Ishikawa (cell line): ENCODE measurements at regions not wholly inside any gene's neighbourhood (a gene's known extent, or its start where the extent isn't known, plus 50 kb on each side); places are given as distances from the start of the nearest gene placed in this dataset.

Experiments used
- CEBPB ChIP-seq: IDR thresholded peaks from 2 replicates; pipeline ENCODE4 v1.6.1; 2012
- CREB1 ChIP-seq: IDR thresholded peaks from 2 replicates; pipeline ENCODE4 v1.6.1; 2012; ENCODE audit warnings: low read depth
- EGR1 ChIP-seq: IDR thresholded peaks from 2 replicates; pipeline ENCODE4 v1.6.1; 2012
- EP300 ChIP-seq: IDR thresholded peaks from 2 replicates; pipeline ENCODE4 v1.6.1; 2012; ENCODE audit warnings: borderline replicate concordance
- FOXM1 ChIP-seq: IDR thresholded peaks from 2 replicates; pipeline ENCODE4 v1.6.1; 2012; ENCODE audit warnings: low read depth, borderline replicate concordance
- NFIC ChIP-seq: IDR thresholded peaks from 2 replicates; pipeline ENCODE4 v1.6.1; 2012
- RAD21 ChIP-seq: IDR thresholded peaks from 2 replicates; pipeline ENCODE4 v1.6.1; 2012; ENCODE audit warnings: low read depth
- TAF1 ChIP-seq: IDR thresholded peaks from 2 replicates; pipeline ENCODE4 v1.6.1; 2012; ENCODE audit warnings: low read depth, mild to moderate bottlenecking
- TCF12 ChIP-seq: IDR thresholded peaks from 2 replicates; pipeline ENCODE4 v1.6.1; 2012; ENCODE audit warnings: low read depth
- TEAD4 ChIP-seq: IDR thresholded peaks from 2 replicates; pipeline ENCODE4 v1.6.1; 2012
- YY1 ChIP-seq: IDR thresholded peaks from 2 replicates; pipeline ENCODE4 v1.6.1; 2012; ENCODE audit warnings: low read depth
- ZBTB7A ChIP-seq: IDR thresholded peaks from 2 replicates; pipeline ENCODE4 v1.6.1; 2012; ENCODE audit warnings: low read depth
- TF ChIP-seq, protein P1 (sequence below): IDR thresholded peaks from 2 replicates; pipeline ENCODE4 v1.6.1; 2012
- TF ChIP-seq, protein P2 (sequence below): IDR thresholded peaks from 2 replicates; pipeline ENCODE4 v1.6.1; 2012; ENCODE audit warnings: low read depth, mild to moderate bottlenecking
- TF ChIP-seq, protein P3 (sequence below): IDR thresholded peaks from 2 replicates; pipeline ENCODE4 v1.6.1; 2012

DNA sequence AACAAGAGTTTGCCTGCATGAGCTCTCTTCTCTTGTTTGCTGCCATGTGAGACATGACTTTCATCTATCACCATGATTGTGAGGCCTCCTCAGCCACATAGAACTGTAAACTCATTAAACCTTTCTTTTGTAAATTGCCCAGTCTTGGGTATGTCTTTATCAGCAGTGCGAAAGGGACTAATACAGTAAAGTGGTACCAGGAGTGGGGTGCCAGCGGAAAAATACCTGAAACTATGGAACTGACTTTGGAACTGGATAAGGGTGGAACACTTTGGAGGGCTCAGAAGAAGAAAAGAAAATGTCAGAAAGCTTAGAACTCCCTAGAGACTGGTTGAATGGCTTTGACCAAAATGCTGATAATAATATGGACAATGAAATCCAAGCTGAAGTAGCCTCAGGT is 260.9 kb downstream of the DSC3 start:
- TF ChIP-seq FOXM1 = no peak
- TF ChIP-seq TCF12 = no peak
- no peak for TF ChIP-seq NFIC
- TF ChIP-seq, protein P1, sequence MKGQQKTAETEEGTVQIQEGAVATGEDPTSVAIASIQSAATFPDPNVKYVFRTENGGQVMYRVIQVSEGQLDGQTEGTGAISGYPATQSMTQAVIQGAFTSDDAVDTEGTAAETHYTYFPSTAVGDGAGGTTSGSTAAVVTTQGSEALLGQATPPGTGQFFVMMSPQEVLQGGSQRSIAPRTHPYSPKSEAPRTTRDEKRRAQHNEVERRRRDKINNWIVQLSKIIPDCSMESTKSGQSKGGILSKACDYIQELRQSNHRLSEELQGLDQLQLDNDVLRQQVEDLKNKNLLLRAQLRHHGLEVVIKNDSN = no peak
- no peak for TF ChIP-seq EP300
- TF ChIP-seq TAF1 = no peak
- no peak for TF ChIP-seq YY1

DNA sequence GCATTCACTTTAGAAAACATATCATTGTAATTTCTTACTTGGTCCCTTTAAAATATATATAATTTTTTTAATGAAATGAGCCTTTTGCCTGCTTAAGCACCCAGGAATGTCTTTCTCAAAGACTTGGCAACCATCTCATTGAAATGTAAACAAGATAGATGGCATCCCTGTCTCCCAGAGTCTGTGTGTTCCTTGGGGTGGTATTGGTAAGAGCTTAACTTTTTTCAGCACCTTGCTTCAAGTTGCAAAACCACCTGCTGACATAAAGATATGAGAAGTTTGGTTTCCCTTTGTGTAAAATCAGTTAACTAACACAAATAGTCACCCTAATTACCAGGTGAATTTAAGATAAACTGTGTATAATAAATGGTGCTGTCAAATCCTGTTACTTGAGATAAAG is 266.9 kb downstream of the DSC3 start:
- no peak for TF ChIP-seq EGR1
- TF ChIP-seq EP300 = no peak
- no peak for TF ChIP-seq CEBPB
- TF ChIP-seq, protein P1 = no peak

DNA sequence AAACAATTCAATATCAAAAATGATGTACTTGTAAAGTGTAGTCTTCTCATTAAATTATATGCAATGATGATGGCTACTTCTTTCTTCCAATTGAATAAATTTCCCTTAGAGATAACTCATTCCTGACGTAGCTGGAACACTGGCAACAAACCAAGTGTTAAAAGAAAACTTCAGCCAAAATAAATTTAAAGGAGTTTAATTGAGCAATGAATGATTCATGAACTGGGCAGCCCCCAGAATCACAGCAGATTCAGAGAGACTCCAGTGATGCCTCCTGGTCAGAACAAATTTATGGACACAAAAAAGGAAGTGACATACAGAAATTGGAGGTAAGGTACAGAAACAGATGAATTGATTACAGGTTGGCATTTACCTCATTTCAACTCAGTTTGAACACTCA is 276.5 kb downstream of the DSC3 start:
- TF ChIP-seq, protein P1 = no peak

DNA sequence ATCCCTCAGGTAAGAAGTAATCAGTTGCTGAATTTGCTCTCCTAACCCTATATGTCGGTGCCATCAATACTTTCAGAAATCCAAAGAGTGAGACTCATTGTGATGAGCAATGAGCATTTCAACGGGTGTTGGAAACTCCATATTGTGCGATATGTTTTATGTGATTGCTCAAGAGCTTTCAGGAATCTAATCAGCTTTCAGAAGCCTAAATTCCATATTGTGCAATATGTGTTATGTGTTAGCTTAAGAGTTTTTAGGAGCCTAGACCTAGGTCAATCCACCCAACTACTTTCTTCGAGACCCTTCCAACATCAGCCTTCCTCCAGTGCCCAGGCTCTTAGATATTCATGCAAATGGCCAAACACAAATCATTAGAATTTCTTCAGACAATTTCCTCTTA is 277.3 kb downstream of the DSC3 start:
- TF ChIP-seq EP300 (no peak), EGR1 (no peak), CEBPB (no peak), TAF1 (no peak), ZBTB7A (no peak), TCF12 (no peak), CREB1 (no peak), YY1 (no peak), RAD21 (no peak), TEAD4 (no peak), FOXM1 (no peak), NFIC (no peak)
- TF ChIP-seq, protein P2, sequence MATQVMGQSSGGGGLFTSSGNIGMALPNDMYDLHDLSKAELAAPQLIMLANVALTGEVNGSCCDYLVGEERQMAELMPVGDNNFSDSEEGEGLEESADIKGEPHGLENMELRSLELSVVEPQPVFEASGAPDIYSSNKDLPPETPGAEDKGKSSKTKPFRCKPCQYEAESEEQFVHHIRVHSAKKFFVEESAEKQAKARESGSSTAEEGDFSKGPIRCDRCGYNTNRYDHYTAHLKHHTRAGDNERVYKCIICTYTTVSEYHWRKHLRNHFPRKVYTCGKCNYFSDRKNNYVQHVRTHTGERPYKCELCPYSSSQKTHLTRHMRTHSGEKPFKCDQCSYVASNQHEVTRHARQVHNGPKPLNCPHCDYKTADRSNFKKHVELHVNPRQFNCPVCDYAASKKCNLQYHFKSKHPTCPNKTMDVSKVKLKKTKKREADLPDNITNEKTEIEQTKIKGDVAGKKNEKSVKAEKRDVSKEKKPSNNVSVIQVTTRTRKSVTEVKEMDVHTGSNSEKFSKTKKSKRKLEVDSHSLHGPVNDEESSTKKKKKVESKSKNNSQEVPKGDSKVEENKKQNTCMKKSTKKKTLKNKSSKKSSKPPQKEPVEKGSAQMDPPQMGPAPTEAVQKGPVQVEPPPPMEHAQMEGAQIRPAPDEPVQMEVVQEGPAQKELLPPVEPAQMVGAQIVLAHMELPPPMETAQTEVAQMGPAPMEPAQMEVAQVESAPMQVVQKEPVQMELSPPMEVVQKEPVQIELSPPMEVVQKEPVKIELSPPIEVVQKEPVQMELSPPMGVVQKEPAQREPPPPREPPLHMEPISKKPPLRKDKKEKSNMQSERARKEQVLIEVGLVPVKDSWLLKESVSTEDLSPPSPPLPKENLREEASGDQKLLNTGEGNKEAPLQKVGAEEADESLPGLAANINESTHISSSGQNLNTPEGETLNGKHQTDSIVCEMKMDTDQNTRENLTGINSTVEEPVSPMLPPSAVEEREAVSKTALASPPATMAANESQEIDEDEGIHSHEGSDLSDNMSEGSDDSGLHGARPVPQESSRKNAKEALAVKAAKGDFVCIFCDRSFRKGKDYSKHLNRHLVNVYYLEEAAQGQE = no peak
- TF ChIP-seq, protein P3, sequence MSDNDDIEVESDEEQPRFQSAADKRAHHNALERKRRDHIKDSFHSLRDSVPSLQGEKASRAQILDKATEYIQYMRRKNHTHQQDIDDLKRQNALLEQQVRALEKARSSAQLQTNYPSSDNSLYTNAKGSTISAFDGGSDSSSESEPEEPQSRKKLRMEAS = no peak
- TF ChIP-seq, protein P1 = no peak

DNA sequence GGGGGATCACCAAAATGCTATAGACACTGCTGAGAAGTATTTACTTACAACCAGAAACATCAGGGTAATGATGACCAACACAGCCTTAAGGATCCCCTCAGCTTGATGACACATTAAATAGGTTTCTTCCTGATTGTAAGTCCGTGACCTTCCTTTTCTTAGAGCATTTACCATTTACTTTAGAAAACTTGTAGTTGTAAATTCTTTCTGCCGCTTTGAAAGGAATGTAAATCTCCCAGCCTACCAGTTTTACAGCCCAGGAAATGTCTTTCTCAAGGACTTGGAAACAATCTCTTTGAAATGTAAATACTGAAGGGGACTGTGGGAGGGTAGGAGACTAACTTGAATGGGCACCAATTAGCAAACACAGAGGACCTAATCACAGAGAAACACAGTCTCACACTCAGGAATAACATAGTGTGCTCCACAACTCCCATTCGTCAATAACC is 278.6 kb downstream of the DSC3 start:
- TF ChIP-seq YY1 = no peak
- TF ChIP-seq RAD21 = no peak
- TF ChIP-seq, protein P2 = no peak

DNA sequence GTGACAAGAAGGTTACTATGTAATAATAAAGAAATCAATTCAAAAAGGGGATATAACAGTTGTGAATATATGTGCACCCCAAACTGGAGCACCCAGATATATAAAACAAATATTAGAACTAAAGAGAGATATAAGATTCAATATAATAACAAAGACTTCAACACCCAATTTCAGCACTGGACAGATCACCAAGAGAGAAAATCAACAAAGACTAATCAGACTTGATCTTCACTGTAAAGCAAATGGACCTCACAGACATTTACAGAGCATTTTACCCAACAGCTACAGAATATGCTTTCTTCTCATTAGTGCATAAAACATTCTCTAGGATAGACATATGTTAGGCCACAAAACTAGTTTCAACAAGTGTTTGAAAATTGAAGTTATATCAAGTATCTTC is 287.7 kb downstream of the DSC3 start:
- TF ChIP-seq EP300 = no peak
- TF ChIP-seq, protein P2 = peak; percentile 77
- TF ChIP-seq FOXM1 = no peak
